GM23338 (cell line): ENCODE measurements at regions not wholly inside any gene's neighbourhood (a gene's known extent, or its start where the extent isn't known, plus 50 kb on each side); places are given as distances from the start of the nearest gene placed in this dataset.

Experiments
- ATAC-seq: fragments of 200-7000 bp; cut with Tn5 transposase; 3 replicates; pipeline ENCODE4 v1.9.1; 2020
- DNase-seq: peaks from one replicate; pipeline ENCODE4 v3.0.0-alpha.2; 2015; ENCODE audit warnings: low spot score
- H2AFZ ChIP-seq: fragments of 200-600 bp; sonication (generic); 2 replicates; pipeline ENCODE4 v1.8.0; 2016; ENCODE audit warnings: antibody characterized with exemption, mild to moderate bottlenecking, moderate library complexity
- H3F3A ChIP-seq: fragments of 200-600 bp; sonication (generic); replicated peaks from 2 replicates; pipeline ENCODE4 v1.8.0; 2017; ENCODE audit warnings: antibody characterized with exemption, mixed run types, low read depth
- H3K27ac ChIP-seq: fragments of 200-600 bp; sonication (generic); 2 replicates; pipeline ENCODE4 v1.6.1; 2016; ENCODE audit warnings: low read depth
- H3K27me3 ChIP-seq: fragments of 200-600 bp; sonication (generic); 2 replicates; pipeline ENCODE4 v1.8.0; 2016; ENCODE audit warnings: mild to moderate bottlenecking, mixed run types, moderate library complexity; ENCODE audit not compliant: insufficient read depth
- H3K36me3 ChIP-seq: fragments of 200-600 bp; sonication (generic); 2 replicates; pipeline ENCODE4 v1.8.0; 2016; ENCODE audit warnings: mild to moderate bottlenecking; ENCODE audit not compliant: insufficient read depth
- H3K4me1 ChIP-seq: fragments of 200-600 bp; sonication (generic); 2 replicates; pipeline ENCODE4 v1.8.0; 2016; ENCODE audit warnings: mild to moderate bottlenecking, moderate library complexity; ENCODE audit not compliant: insufficient read depth
- H3K4me2 ChIP-seq: fragments of 200-600 bp; sonication (generic); 2 replicates; pipeline ENCODE4 v1.7.1; 2017; ENCODE audit warnings: mixed run types
- H3K4me3 ChIP-seq: fragments of 200-600 bp; sonication (generic); 2 replicates; pipeline ENCODE4 v1.6.1; 2016; ENCODE audit warnings: mixed run types
- H3K79me2 ChIP-seq: fragments of 200-600 bp; sonication (generic); replicated peaks from 2 replicates; pipeline ENCODE4 v1.8.0; 2017; ENCODE audit warnings: mild to moderate bottlenecking; ENCODE audit not compliant: insufficient read depth
- H3K9me2 ChIP-seq: fragments of 200-600 bp; sonication (generic); 2 replicates; pipeline ENCODE4 v1.8.0; 2017; ENCODE audit not compliant: insufficient read depth
- H4K20me1 ChIP-seq: fragments of 200-600 bp; sonication (generic); replicated peaks from 2 replicates; pipeline ENCODE4 v1.8.0; 2017; ENCODE audit warnings: mild to moderate bottlenecking; ENCODE audit not compliant: insufficient read depth
- H3K27ac Mint-ChIP-seq: 2 replicates; pipeline ENCODE4 v1.8.0; 2020; ENCODE audit warnings: inconsistent platforms, mild to moderate bottlenecking, moderate library complexity, mixed read lengths
- H3K27me3 Mint-ChIP-seq: 3 replicates; pipeline ENCODE4 v1.8.0; 2022; ENCODE audit warnings: low read depth, mild to moderate bottlenecking, moderate library complexity, mixed read lengths, inconsistent platforms; ENCODE audit not compliant: insufficient read depth, poor library complexity
- H3K36me3 Mint-ChIP-seq: 3 replicates; pipeline ENCODE4 v1.8.0; 2021; ENCODE audit warnings: low read depth, mild to moderate bottlenecking, inconsistent platforms, moderate library complexity, mixed read lengths
- H3K4me1 Mint-ChIP-seq: 3 replicates; pipeline ENCODE4 v1.8.0; 2020; ENCODE audit warnings: mild to moderate bottlenecking, inconsistent platforms, mixed read lengths
- H3K4me3 Mint-ChIP-seq: 3 replicates; pipeline ENCODE4 v1.8.0; 2021; ENCODE audit warnings: moderate library complexity, mild to moderate bottlenecking, inconsistent platforms, mixed read lengths
- H3K9me3 Mint-ChIP-seq: 3 replicates; pipeline ENCODE4 v1.8.0; 2020; ENCODE audit warnings: moderate library complexity, mild to moderate bottlenecking, inconsistent platforms, mixed read lengths
- CREB1 ChIP-seq: fragments of 250-450 bp; sonication (Bioruptor Pico); IDR thresholded peaks from 2 replicates; pipeline ENCODE4 v1.5.0; 2020; ENCODE audit warnings: low read depth, mild to moderate bottlenecking, moderate library complexity
- EZH2 ChIP-seq: fragments of 200-600 bp; sonication (generic); IDR thresholded peaks from one replicate; pipeline ENCODE4 v1.8.0; 2017; ENCODE audit warnings: antibody characterized with exemption, mild to moderate bottlenecking, low read depth; ENCODE audit not compliant: unreplicated experiment
- EZH2phosphoT487 ChIP-seq: fragments of 200-600 bp; sonication (generic); IDR thresholded peaks from one replicate; pipeline ENCODE4 v1.8.1; 2018; ENCODE audit warnings: antibody characterized with exemption; ENCODE audit not compliant: unreplicated experiment
- JUNB ChIP-seq: IDR thresholded peaks from one replicate; pipeline ENCODE4 v1.6.1; 2016; ENCODE audit warnings: antibody characterized with exemption; ENCODE audit not compliant: unreplicated experiment
- POLR2AphosphoS5 ChIP-seq: IDR thresholded peaks from 2 replicates; pipeline ENCODE4 v1.6.1; 2016; ENCODE audit warnings: antibody characterized with exemption, low read depth
- ZNF114 ChIP-seq: fragments of 250-450 bp; sonication (Bioruptor Pico); IDR thresholded peaks from 2 replicates; pipeline ENCODE4 v1.5.0; 2020; ENCODE audit warnings: mild to moderate bottlenecking, moderate library complexity
- ZNF331 ChIP-seq: fragments of 250-450 bp; sonication (Bioruptor Pico); IDR thresholded peaks from 2 replicates; pipeline ENCODE4 v1.5.0; 2020; ENCODE audit warnings: low read depth, mild to moderate bottlenecking, moderate library complexity
- TF ChIP-seq, protein P1 (sequence below): IDR thresholded peaks from one replicate; pipeline ENCODE4 v1.6.1; 2018; ENCODE audit warnings: antibody characterized with exemption; ENCODE audit not compliant: unreplicated experiment
- TF ChIP-seq, protein P2 (sequence below): fragments of 250-450 bp; sonication (Bioruptor Pico); IDR thresholded peaks from 2 replicates; pipeline ENCODE4 v1.5.0; 2020; ENCODE audit warnings: mild to moderate bottlenecking, moderate library complexity
- TF ChIP-seq, protein P3 (sequence below): IDR thresholded peaks from 2 replicates; pipeline ENCODE4 v1.6.1; 2016; ENCODE audit warnings: antibody characterized with exemption

DNA sequence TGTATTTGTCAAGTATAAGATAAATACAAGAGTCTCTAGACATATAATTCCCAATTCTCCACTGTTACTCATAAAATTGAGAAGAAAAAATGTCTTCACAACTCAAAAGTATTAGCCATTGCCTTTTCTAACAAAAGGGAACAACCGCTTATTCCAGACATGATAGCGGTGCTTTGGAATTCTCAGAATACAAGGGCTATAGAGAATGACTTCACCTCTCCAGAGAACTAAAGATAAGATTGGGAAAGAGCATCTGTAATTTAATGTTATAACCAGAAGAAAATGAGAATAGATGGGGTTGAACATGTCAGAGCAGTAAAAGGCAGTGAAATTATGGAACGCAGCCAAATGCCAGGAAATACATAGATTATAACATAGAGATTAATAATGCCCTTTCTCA lies 730.8 kb downstream of the C6orf118 start:
- Histone ChIP-seq H3F3A (no peaks in the 10 kb centered on the region), H3K36me3 (no peaks in the 10 kb centered on the region), H3K4me1 (no peaks in the 10 kb centered on the region), H3K4me2 (no peak overlapping the region), H4K20me1 (no peaks in the 10 kb centered on the region), H3K27ac (no peak overlapping the region), H3K79me2 (no peaks in the 10 kb centered on the region), H3K4me3 (no peak overlapping the region), H2AFZ (no peak overlapping the region), H3K27me3 (no peaks in the 10 kb centered on the region), H3K9me2 (peaks cover 10% of the 10 kb centered on the region; the same call in 1 of the 2 replicates)
- Mint-ChIP-seq H3K27me3 (peaks cover 3% of the 10 kb centered on the region), H3K27ac (no peak overlapping the region), H3K4me1 (no peaks in the 10 kb centered on the region), H3K4me3 (no peak overlapping the region), H3K9me3 (peaks cover 40% of the 10 kb centered on the region), H3K36me3 (peaks cover 39% of the 10 kb centered on the region)
- no peak for ATAC-seq
- DNase-seq = no peak
- TF ChIP-seq EZH2 (no peak), CREB1 (CRISPR knock-in tag) (no peak), ZNF114 (CRISPR knock-in tag) (no peak), EZH2phosphoT487 (no peak), POLR2AphosphoS5 (no peak), JUNB (no peak), ZNF331 (CRISPR knock-in tag) (no peak)
- TF ChIP-seq, protein P1, sequence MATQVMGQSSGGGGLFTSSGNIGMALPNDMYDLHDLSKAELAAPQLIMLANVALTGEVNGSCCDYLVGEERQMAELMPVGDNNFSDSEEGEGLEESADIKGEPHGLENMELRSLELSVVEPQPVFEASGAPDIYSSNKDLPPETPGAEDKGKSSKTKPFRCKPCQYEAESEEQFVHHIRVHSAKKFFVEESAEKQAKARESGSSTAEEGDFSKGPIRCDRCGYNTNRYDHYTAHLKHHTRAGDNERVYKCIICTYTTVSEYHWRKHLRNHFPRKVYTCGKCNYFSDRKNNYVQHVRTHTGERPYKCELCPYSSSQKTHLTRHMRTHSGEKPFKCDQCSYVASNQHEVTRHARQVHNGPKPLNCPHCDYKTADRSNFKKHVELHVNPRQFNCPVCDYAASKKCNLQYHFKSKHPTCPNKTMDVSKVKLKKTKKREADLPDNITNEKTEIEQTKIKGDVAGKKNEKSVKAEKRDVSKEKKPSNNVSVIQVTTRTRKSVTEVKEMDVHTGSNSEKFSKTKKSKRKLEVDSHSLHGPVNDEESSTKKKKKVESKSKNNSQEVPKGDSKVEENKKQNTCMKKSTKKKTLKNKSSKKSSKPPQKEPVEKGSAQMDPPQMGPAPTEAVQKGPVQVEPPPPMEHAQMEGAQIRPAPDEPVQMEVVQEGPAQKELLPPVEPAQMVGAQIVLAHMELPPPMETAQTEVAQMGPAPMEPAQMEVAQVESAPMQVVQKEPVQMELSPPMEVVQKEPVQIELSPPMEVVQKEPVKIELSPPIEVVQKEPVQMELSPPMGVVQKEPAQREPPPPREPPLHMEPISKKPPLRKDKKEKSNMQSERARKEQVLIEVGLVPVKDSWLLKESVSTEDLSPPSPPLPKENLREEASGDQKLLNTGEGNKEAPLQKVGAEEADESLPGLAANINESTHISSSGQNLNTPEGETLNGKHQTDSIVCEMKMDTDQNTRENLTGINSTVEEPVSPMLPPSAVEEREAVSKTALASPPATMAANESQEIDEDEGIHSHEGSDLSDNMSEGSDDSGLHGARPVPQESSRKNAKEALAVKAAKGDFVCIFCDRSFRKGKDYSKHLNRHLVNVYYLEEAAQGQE = no peak
- TF ChIP-seq, protein P2, sequence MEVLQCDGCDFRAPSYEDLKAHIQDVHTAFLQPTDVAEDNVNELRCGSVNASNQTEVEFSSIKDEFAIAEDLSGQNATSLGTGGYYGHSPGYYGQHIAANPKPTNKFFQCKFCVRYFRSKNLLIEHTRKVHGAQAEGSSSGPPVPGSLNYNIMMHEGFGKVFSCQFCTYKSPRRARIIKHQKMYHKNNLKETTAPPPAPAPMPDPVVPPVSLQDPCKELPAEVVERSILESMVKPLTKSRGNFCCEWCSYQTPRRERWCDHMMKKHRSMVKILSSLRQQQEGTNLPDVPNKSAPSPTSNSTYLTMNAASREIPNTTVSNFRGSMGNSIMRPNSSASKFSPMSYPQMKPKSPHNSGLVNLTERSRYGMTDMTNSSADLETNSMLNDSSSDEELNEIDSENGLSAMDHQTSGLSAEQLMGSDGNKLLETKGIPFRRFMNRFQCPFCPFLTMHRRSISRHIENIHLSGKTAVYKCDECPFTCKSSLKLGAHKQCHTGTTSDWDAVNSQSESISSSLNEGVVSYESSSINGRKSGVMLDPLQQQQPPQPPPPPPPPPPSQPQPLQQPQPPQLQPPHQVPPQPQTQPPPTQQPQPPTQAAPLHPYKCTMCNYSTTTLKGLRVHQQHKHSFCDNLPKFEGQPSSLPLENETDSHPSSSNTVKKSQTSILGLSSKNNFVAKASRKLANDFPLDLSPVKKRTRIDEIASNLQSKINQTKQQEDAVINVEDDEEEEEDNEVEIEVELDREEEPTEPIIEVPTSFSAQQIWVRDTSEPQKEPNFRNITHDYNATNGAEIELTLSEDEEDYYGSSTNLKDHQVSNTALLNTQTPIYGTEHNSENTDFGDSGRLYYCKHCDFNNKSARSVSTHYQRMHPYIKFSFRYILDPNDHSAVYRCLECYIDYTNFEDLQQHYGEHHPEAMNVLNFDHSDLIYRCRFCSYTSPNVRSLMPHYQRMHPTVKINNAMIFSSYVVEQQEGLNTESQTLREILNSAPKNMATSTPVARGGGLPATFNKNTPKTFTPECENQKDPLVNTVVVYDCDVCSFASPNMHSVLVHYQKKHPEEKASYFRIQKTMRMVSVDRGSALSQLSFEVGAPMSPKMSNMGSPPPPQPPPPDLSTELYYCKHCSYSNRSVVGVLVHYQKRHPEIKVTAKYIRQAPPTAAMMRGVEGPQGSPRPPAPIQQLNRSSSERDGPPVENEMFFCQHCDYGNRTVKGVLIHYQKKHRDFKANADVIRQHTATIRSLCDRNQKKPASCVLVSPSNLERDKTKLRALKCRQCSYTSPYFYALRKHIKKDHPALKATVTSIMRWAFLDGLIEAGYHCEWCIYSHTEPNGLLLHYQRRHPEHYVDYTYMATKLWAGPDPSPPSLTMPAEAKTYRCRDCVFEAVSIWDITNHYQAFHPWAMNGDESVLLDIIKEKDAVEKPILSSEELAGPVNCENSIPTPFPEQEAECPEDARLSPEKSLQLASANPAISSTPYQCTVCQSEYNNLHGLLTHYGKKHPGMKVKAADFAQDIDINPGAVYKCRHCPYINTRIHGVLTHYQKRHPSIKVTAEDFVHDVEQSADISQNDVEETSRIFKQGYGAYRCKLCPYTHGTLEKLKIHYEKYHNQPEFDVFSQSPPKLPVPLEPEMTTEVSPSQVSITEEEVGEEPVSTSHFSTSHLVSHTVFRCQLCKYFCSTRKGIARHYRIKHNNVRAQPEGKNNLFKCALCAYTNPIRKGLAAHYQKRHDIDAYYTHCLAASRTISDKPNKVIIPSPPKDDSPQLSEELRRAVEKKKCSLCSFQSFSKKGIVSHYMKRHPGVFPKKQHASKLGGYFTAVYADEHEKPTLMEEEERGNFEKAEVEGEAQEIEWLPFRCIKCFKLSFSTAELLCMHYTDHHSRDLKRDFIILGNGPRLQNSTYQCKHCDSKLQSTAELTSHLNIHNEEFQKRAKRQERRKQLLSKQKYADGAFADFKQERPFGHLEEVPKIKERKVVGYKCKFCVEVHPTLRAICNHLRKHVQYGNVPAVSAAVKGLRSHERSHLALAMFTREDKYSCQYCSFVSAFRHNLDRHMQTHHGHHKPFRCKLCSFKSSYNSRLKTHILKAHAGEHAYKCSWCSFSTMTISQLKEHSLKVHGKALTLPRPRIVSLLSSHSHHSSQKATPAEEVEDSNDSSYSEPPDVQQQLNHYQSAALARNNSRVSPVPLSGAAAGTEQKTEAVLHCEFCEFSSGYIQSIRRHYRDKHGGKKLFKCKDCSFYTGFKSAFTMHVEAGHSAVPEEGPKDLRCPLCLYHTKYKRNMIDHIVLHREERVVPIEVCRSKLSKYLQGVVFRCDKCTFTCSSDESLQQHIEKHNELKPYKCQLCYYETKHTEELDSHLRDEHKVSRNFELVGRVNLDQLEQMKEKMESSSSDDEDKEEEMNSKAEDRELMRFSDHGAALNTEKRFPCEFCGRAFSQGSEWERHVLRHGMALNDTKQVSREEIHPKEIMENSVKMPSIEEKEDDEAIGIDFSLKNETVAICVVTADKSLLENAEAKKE (CRISPR knock-in tag) = no peak
- TF ChIP-seq, protein P3, sequence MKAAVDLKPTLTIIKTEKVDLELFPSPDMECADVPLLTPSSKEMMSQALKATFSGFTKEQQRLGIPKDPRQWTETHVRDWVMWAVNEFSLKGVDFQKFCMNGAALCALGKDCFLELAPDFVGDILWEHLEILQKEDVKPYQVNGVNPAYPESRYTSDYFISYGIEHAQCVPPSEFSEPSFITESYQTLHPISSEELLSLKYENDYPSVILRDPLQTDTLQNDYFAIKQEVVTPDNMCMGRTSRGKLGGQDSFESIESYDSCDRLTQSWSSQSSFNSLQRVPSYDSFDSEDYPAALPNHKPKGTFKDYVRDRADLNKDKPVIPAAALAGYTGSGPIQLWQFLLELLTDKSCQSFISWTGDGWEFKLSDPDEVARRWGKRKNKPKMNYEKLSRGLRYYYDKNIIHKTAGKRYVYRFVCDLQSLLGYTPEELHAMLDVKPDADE = no peak
